Fibroblast of lung (primary cell): ENCODE measurements at regions not wholly inside any gene's neighbourhood (a gene's known extent, or its start where the extent isn't known, plus 50 kb on each side); places are given as distances from the start of the nearest gene placed in this dataset.
"Not testable (repeated sequence)": the region's sequence is repeated elsewhere in the genome, so short reads cannot be mapped to it uniquely, and the experiment has no call there.

ENCODE experiments used
- DNase-seq, 2 donors: peaks; one replicate each; pipeline versions ENCODE4 v3.0.0 to v3.0.0-alpha.2; 2010; ENCODE audit warnings: low read depth in 2 of 2
- H2AFZ ChIP-seq: 2 replicates; pipeline ENCODE4 v1.5.1; 2012; ENCODE audit warnings: low read length, control low read depth, inconsistent platforms
- H3K27ac ChIP-seq: 2 replicates; pipeline ENCODE4 v1.5.1; 2011; ENCODE audit warnings: low read length, control low read depth; ENCODE audit not compliant: insufficient read depth
- H3K27me3 ChIP-seq: 2 replicates; pipeline ENCODE4 v1.5.1; 2011; ENCODE audit warnings: mild to moderate bottlenecking, low read length; ENCODE audit not compliant: control insufficient read depth, insufficient read depth
- H3K36me3 ChIP-seq: 2 replicates; pipeline ENCODE4 v1.5.1; 2011; ENCODE audit warnings: low read length; ENCODE audit not compliant: control insufficient read depth, insufficient read depth
- H3K4me1 ChIP-seq: 2 replicates; pipeline ENCODE4 v1.5.1; 2011; ENCODE audit warnings: low read length; ENCODE audit not compliant: control insufficient read depth, insufficient read depth; ENCODE audit errors: extremely low read depth
- H3K4me2 ChIP-seq: 2 replicates; pipeline ENCODE4 v1.5.1; 2011; ENCODE audit warnings: low read length, control low read depth; ENCODE audit not compliant: insufficient read depth; ENCODE audit errors: extremely low read depth
- H3K4me3 ChIP-seq, 4 experiments: fragments of 200-600 bp in 1 of 4; sonication (generic) in 1 of 4; replicated peaks in 1 of 4; 2 replicates each; pipeline ENCODE4 v1.5.1; 2011 to 2016; ENCODE audit warnings: low read length in 4 of 4, low read depth in 3 of 4, mild to moderate bottlenecking in 3 of 4, control low read depth in 2 of 4, inconsistent platforms in 1 of 4, mixed read lengths in 1 of 4; ENCODE audit not compliant: insufficient read depth in 1 of 4; ENCODE audit errors: control extremely low read depth in 1 of 4
- H3K79me2 ChIP-seq: 2 replicates; pipeline ENCODE4 v1.5.1; 2012; ENCODE audit warnings: mild to moderate bottlenecking, low read length, inconsistent platforms; ENCODE audit not compliant: control insufficient read depth, insufficient read depth
- H3K9ac ChIP-seq: 2 replicates; pipeline ENCODE4 v1.5.1; 2011; ENCODE audit warnings: mild to moderate bottlenecking, low read length, control low read depth; ENCODE audit not compliant: insufficient read depth
- H3K9me3 ChIP-seq: 2 replicates; pipeline ENCODE4 v1.5.1; 2012; ENCODE audit warnings: low read depth, low read length; ENCODE audit not compliant: control insufficient read depth, insufficient read depth
- H4K20me1 ChIP-seq: 2 replicates; pipeline ENCODE4 v1.5.1; 2011; ENCODE audit warnings: low read length; ENCODE audit not compliant: control insufficient read depth, insufficient read depth; ENCODE audit errors: extremely low read depth
- EZH2 ChIP-seq: IDR thresholded peaks from 2 replicates; pipeline ENCODE4 v1.5.1; 2012; ENCODE audit warnings: low read length, control low read depth, mild to moderate bottlenecking; ENCODE audit errors: missing control alignments
- TF ChIP-seq, protein P1 (sequence below), 2 donors: IDR thresholded peaks in 1 of 2; conservative IDR thresholded peaks in 1 of 2; 1 replicate in 1 of 2; 2 replicates in 1 of 2; pipeline ENCODE4 v1.5.1; 2011 to 2012; ENCODE audit warnings: low read length in 2 of 2, control low read depth in 1 of 2, inconsistent platforms in 1 of 2, low read depth in 1 of 2, mild to moderate bottlenecking in 1 of 2

DNA sequence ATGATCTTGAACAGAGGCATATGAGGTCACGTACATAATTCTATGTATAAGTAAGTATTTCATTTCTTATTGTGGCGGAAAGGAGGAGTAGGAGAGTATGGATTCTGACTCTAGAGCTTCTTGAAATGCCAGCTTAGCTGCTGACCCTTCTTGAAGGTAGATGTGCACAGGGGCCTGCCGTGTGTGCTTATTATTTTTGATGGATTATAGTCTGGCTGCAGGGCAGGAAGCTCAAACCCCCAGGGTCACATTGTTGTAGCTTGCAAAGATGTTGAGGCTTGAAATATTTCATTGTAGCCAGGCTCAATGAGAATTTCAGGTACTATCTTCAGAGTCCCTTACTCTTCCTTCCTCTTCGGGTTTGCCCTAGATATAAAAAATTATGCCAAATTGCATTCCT, 418.8 kb downstream of the OLFM4 start:
- H3K27ac ChIP-seq: no peak overlapping the region
- H3K79me2 ChIP-seq: no peaks in the 10 kb centered on the region
- no peak overlapping the region for H3K9ac ChIP-seq
- H3K4me2 ChIP-seq: no peak overlapping the region
- no peak for TF ChIP-seq EZH2
- TF ChIP-seq, protein P1, sequence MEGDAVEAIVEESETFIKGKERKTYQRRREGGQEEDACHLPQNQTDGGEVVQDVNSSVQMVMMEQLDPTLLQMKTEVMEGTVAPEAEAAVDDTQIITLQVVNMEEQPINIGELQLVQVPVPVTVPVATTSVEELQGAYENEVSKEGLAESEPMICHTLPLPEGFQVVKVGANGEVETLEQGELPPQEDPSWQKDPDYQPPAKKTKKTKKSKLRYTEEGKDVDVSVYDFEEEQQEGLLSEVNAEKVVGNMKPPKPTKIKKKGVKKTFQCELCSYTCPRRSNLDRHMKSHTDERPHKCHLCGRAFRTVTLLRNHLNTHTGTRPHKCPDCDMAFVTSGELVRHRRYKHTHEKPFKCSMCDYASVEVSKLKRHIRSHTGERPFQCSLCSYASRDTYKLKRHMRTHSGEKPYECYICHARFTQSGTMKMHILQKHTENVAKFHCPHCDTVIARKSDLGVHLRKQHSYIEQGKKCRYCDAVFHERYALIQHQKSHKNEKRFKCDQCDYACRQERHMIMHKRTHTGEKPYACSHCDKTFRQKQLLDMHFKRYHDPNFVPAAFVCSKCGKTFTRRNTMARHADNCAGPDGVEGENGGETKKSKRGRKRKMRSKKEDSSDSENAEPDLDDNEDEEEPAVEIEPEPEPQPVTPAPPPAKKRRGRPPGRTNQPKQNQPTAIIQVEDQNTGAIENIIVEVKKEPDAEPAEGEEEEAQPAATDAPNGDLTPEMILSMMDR (conservative IDR thresholded peaks at IDR 0.05 in 1 of 2, IDR thresholded peaks at IDR 0.05 in 1 of 2; ENCODE audit: low read depth in 1 of 2, low read length in 2 of 2): no peak
- no peaks in the 10 kb centered on the region for H3K36me3 ChIP-seq
- no peaks in the 10 kb centered on the region for H3K9me3 ChIP-seq
- no peaks in the 10 kb centered on the region for H4K20me1 ChIP-seq
- no peak overlapping the region for H3K4me3 ChIP-seq
- no peak for DNase-seq
- H2AFZ ChIP-seq: no peak overlapping the region
- no peaks in the 10 kb centered on the region for H3K4me1 ChIP-seq
- no peaks in the 10 kb centered on the region for H3K27me3 ChIP-seq

DNA sequence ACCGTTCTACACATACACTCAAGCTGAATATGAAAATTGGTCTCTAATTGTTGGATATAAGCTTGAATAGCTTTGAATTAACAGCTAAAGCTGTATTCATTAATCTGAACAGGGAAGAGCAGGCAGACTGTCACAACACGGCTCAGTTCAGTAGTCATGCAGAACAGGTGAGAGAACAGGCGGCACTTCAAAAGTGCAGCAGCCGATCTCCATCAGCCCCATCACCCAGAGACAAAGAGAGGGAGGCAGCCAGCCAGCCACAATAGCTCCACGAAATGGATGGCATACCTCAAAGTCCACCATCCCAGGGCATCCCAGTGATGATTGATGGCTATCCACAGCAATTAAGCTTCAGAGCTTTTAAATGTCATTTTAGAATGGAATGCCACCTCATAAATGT, 419.2 kb downstream of the OLFM4 start:
- no peak for DNase-seq
- TF ChIP-seq EZH2: no peak
- TF ChIP-seq, protein P1 (conservative IDR thresholded peaks at IDR 0.05 in 1 of 2, IDR thresholded peaks at IDR 0.05 in 1 of 2; ENCODE audit: low read depth in 1 of 2, low read length in 2 of 2): no peak
- Histone ChIP-seq H3K27ac (no peak overlapping the region), H3K79me2 (no peaks in the 10 kb centered on the region), H3K4me1 (no peaks in the 10 kb centered on the region), H3K27me3 (no peaks in the 10 kb centered on the region), H3K4me3 (no peak overlapping the region), H2AFZ (no peak overlapping the region), H3K9ac (no peak overlapping the region), H3K36me3 (no peaks in the 10 kb centered on the region), H3K4me2 (no peak overlapping the region), H4K20me1 (no peaks in the 10 kb centered on the region), H3K9me3 (no peaks in the 10 kb centered on the region)

GRCh38 chr13:53452263-53452808, 423.7 kb downstream of the OLFM4 start:
- H2AFZ ChIP-seq, DNase-seq, H3K9me3 ChIP-seq, H4K20me1 ChIP-seq, H3K27ac ChIP-seq, H3K4me2 ChIP-seq, H3K79me2 ChIP-seq, H3K4me1 ChIP-seq, H3K4me3 ChIP-seq, H3K9ac ChIP-seq, H3K36me3 ChIP-seq, H3K27me3 ChIP-seq: not testable (repeated sequence)
